ENCODE measurements at regions not wholly inside any gene's neighbourhood (a gene's known extent, or its start where the extent isn't known, plus 50 kb on each side); places are given as distances from the start of the nearest gene placed in this dataset.

DNA sequence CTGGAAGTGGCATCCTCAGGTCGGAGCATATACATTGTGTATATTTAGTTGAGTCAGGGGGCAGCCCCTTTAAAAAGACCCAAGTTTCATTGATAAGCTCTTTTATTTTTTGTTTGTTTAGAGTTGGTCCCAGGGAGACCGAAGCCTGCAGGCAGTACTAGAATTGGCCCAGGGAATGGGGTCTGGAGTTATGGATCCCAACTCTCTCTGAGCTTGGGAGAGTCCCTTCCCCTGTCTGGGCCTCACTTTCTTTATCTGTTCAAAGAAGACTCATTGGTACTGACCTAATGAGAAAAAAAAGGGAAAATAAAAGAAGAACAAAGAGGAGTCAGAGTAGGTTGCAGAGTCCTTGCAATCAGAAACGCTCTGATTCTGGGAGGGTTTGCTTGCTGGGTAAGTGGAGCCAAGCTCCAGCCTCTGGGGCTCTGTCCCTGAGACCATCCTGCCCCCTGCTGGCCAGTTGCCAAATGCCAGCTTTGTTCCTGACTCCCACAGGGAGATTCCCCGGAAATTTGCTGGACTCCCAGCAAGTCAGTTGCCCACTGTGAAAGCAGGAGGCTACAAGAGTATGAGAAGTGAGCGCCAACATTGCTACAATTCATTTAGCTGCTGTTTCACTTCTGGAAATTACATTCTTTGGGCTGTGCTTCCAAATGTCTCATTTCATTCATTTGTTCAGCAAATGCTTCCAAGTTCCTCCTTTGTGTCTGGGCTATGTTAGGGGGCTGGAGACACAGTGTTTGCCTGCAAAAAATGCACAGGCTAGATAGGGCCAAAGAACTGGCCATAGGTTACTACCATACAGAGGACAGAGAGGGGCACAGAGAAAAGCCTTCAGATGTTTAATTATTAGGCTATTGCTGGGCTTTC is 156.2 kb downstream of the MELK start:
- 43 to 45% methylated on average over 5 of the region's 5 CpGs for WGBS, 2 donors
- Histone ChIP-seq H3K27ac (ENCODE audit: low read depth in 2 of 2, low read length in 1 of 2) (no peak overlapping the region), H3K9me3 (ENCODE audit: control insufficient read depth in 2 of 2, insufficient read depth in 1 of 2, low read depth in 1 of 2, low read length in 1 of 2) (peaks cover 0 to 2% of the 10 kb centered on the region in 2 donors), H3K4me3 (ENCODE audit: low read depth in 1 of 2, low read length in 2 of 2) (no peak overlapping the region), H3K36me3 (ENCODE audit: control insufficient read depth in 2 of 2, insufficient read depth in 2 of 2, low read length in 1 of 2) (no peaks in the 10 kb centered on the region), H3K4me1 (ENCODE audit: control insufficient read depth in 2 of 2, insufficient read depth in 2 of 2, low read length in 1 of 2) (no peaks in the 10 kb centered on the region), H3K27me3 (ENCODE audit: control insufficient read depth in 1 of 2, insufficient read depth in 2 of 2, low read length in 2 of 2) (no peaks in the 10 kb centered on the region)

DNA sequence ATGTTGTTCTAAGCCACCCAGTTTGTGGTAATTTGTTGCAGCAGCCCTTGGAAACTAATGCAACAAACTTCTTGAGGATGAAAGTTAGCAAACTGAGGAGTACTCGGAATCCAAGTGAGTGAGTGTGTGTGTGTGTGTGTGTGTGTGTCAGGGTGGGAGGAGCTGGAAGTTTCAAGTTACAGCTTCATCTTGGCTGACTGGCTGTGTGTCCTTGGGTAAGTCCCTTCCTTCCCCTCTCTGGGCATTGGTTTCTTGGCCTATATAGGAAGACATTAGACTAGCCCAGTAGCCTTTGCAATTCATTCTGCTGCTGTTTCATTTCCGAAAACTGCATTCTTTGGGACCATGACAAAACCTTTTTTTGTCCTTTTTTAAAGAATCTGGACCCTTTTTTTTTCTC is 157.2 kb downstream of the MELK start:
- 81 to 84% methylated on average over 2 of the region's 2 CpGs for WGBS, 2 donors
- H3K27me3 ChIP-seq (ENCODE audit: control insufficient read depth in 1 of 2, insufficient read depth in 2 of 2, low read length in 2 of 2) = no peaks in the 10 kb centered on the region
- H3K27ac ChIP-seq (ENCODE audit: low read depth in 2 of 2, low read length in 1 of 2) = no peak overlapping the region
- peaks cover 2 to 3% of the 10 kb centered on the region in 2 donors for H3K9me3 ChIP-seq (ENCODE audit: control insufficient read depth in 2 of 2, insufficient read depth in 1 of 2, low read depth in 1 of 2, low read length in 1 of 2)
- H3K36me3 ChIP-seq (ENCODE audit: control insufficient read depth in 2 of 2, insufficient read depth in 2 of 2, low read length in 1 of 2) = no peaks in the 10 kb centered on the region
- H3K4me3 ChIP-seq (ENCODE audit: low read depth in 1 of 2, low read length in 2 of 2) = no peak overlapping the region
- H3K4me1 ChIP-seq (ENCODE audit: control insufficient read depth in 2 of 2, insufficient read depth in 2 of 2, low read length in 1 of 2) = no peaks in the 10 kb centered on the region

DNA sequence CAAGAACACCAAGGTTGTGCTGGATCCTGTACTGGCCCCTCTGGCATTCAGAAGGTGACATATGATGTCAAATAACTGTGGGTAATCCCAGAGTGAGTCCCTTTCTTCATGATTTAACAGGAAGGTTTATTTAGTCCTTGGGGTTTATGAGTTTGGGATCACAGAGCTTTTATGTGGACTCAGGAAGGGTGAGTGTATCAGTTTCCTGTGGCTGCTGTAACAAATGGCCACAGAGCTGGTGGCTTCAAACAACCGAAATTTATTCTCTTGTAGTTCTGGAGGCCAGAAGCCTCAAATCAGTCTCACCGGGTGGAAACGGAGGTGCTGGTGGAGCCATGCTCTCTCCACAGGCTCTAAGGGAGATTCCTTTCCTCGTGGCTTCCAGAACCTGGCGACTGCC is 157.7 kb downstream of the MELK start:
- no peak overlapping the region for H3K4me3 ChIP-seq (ENCODE audit: low read depth in 1 of 2, low read length in 2 of 2)
- H3K4me1 ChIP-seq (ENCODE audit: control insufficient read depth in 2 of 2, insufficient read depth in 2 of 2, low read length in 1 of 2) = no peaks in the 10 kb centered on the region
- H3K9me3 ChIP-seq (ENCODE audit: control insufficient read depth in 2 of 2, insufficient read depth in 1 of 2, low read depth in 1 of 2, low read length in 1 of 2) = peaks cover 2 to 3% of the 10 kb centered on the region in 2 donors
- H3K27me3 ChIP-seq (ENCODE audit: control insufficient read depth in 1 of 2, insufficient read depth in 2 of 2, low read length in 2 of 2) = no peaks in the 10 kb centered on the region
- no peaks in the 10 kb centered on the region for H3K36me3 ChIP-seq (ENCODE audit: control insufficient read depth in 2 of 2, insufficient read depth in 2 of 2, low read length in 1 of 2)
- WGBS, 2 donors = 78 to 88% methylated on average over 5 of the region's 5 CpGs
- no peak overlapping the region for H3K27ac ChIP-seq (ENCODE audit: low read depth in 2 of 2, low read length in 1 of 2)

DNA sequence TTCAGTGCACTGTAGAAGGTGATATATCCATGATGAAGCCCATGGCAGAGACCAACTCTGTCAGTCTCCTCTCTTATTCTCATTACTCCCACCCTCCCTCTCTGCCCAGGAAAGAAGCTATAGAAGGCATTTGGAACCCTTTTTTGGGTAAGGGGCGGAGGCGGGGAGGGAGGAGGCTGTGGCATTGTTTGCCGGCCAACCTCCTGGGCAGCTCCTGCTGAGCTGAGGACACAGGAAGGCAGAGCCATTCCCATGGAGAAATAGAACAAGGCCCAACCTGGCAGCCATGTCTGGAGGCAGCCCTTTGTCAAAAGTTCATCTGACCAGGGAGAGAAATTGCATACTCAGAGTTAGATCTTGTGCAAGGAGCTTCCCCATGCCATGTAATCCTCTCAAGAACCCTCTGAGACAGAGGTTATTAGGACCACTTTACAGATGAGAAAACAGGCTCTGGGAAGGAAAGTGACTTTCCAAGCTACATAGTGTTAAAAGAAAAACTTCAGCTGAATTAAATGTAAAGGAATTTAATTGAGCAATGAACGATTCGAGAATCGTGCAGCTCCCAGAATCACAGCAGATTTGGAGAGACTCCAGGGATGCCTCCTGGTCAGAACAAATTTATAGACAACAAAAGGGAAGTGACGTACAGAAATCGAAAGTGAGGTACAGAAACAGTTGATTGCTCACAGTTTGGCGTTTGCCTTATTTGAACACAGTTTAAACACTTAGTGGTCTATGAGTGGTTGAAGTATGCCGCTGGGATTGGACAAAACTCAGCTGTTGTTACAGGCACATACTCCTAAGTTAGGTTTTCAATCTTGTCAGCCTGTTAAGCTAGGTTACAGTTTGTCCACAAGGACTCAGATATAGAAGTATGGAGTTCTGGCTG is 158.6 kb downstream of the MELK start:
- H3K27me3 ChIP-seq (ENCODE audit: control insufficient read depth in 1 of 2, insufficient read depth in 2 of 2, low read length in 2 of 2) = no peaks in the 10 kb centered on the region
- H3K4me3 ChIP-seq (ENCODE audit: low read depth in 1 of 2, low read length in 2 of 2) = no peak overlapping the region
- H3K36me3 ChIP-seq (ENCODE audit: control insufficient read depth in 2 of 2, insufficient read depth in 2 of 2, low read length in 1 of 2) = no peaks in the 10 kb centered on the region
- H3K4me1 ChIP-seq (ENCODE audit: control insufficient read depth in 2 of 2, insufficient read depth in 2 of 2, low read length in 1 of 2) = peaks cover 0 to 1% of the 10 kb centered on the region in 2 donors
- WGBS, 2 donors = 71 to 74% methylated on average over 10 of the region's 10 CpGs
- no peak overlapping the region for H3K27ac ChIP-seq (ENCODE audit: low read depth in 2 of 2, low read length in 1 of 2)
- H3K9me3 ChIP-seq (ENCODE audit: control insufficient read depth in 2 of 2, insufficient read depth in 1 of 2, low read depth in 1 of 2, low read length in 1 of 2) = peaks cover 2 to 3% of the 10 kb centered on the region in 2 donors

DNA sequence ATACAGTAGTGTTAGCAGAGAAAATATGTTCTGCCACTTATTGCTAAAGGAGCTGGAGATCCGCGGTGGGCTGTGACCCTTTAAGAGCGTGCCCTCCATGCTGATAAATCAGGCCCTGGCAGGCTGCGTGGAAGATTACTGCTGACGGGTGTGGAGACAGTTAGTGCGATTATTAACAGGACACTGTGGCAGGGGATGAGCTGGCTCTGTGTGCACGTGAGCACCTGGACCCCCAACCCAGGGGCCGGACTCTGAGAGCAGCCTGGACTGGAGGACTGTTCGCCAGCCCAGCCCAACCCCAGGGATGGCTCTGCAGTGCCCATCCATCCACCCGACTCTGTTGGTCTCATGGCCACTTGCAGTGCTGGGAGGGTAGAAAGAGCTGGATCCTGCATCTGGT is 162.0 kb downstream of the MELK start:
- peaks cover 0 to 2% of the 10 kb centered on the region in 2 donors for H3K4me1 ChIP-seq (ENCODE audit: control insufficient read depth in 2 of 2, insufficient read depth in 2 of 2, low read length in 1 of 2)
- H3K4me3 ChIP-seq (ENCODE audit: low read depth in 1 of 2, low read length in 2 of 2) = no peak overlapping the region
- no peaks in the 10 kb centered on the region for H3K36me3 ChIP-seq (ENCODE audit: control insufficient read depth in 2 of 2, insufficient read depth in 2 of 2, low read length in 1 of 2)
- no peak overlapping the region for H3K27ac ChIP-seq (ENCODE audit: low read depth in 2 of 2, low read length in 1 of 2)
- H3K27me3 ChIP-seq (ENCODE audit: control insufficient read depth in 1 of 2, insufficient read depth in 2 of 2, low read length in 2 of 2) = no peaks in the 10 kb centered on the region
- WGBS, 2 donors = 60 to 64% methylated on average over 10 of the region's 10 CpGs
- H3K9me3 ChIP-seq (ENCODE audit: control insufficient read depth in 2 of 2, insufficient read depth in 1 of 2, low read depth in 1 of 2, low read length in 1 of 2) = peaks cover 2 to 3% of the 10 kb centered on the region in 2 donors

DNA sequence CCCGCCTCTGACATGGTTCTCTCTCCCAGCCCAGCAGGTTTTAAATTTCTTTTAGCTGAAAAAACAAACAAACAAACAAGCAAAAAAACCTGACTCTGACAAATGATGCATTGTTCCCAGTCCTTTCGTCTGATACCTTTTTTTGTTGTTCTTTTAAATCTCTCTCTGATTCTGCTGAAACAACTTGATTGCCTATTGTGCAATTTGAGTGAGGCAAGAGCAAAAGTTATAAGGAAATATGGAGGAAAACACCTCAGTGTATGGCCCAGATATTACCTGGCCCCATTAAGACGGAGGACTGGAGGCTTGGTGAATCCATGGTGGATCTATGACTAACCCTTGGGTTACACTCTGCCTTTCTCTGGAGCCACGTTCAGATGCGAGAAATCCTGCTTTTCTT is 164.0 kb downstream of the MELK start:
- Histone ChIP-seq H3K4me3 (ENCODE audit: low read depth in 1 of 2, low read length in 2 of 2) (no peak overlapping the region), H3K27me3 (ENCODE audit: control insufficient read depth in 1 of 2, insufficient read depth in 2 of 2, low read length in 2 of 2) (peaks cover 0 to 2% of the 10 kb centered on the region in 2 donors), H3K9me3 (ENCODE audit: control insufficient read depth in 2 of 2, insufficient read depth in 1 of 2, low read depth in 1 of 2, low read length in 1 of 2) (peaks cover 0 to 3% of the 10 kb centered on the region in 2 donors), H3K27ac (ENCODE audit: low read depth in 2 of 2, low read length in 1 of 2) (no peak overlapping the region), H3K4me1 (ENCODE audit: control insufficient read depth in 2 of 2, insufficient read depth in 2 of 2, low read length in 1 of 2) (peaks cover 0 to 2% of the 10 kb centered on the region in 2 donors), H3K36me3 (ENCODE audit: control insufficient read depth in 2 of 2, insufficient read depth in 2 of 2, low read length in 1 of 2) (no peaks in the 10 kb centered on the region)
- 74 to 80% methylated on average over 5 of the region's 5 CpGs for WGBS, 2 donors

DNA sequence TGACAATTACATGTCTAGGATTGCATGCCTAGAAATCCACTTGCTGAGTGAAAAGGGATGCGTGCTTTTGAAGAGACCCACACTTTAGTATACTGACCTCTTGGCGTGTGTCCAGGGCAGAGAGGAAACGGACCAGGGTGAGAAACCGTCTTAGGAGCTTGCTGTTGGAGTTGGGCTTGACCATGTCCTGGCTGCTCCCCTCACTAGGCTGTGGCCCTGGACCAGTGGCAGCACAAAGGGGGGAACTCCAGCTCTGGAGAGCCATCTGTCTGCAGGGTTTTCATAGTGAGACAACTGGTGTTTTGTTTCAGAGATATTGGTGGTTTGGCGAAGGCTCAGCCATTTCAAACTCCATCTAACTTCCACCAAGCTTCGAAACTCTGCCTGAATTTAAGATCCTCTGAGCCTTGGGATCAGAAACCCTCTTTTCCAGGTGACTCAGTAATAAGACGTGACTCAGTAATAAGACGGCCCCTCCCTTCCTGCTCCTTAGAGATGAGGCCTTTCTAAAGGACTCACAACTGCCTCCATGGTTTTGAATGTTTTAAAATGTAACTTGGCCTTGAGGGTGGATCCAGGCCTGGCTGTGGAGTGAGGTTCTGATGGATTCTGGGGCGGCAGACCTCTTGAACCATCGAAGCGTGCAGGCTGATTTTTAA is 165.8 kb downstream of the MELK start:
- Histone ChIP-seq H3K36me3 (ENCODE audit: control insufficient read depth in 2 of 2, insufficient read depth in 2 of 2, low read length in 1 of 2) (no peaks in the 10 kb centered on the region), H3K9me3 (ENCODE audit: control insufficient read depth in 2 of 2, insufficient read depth in 1 of 2, low read depth in 1 of 2, low read length in 1 of 2) (peaks cover 0 to 3% of the 10 kb centered on the region in 2 donors), H3K27ac (ENCODE audit: low read depth in 2 of 2, low read length in 1 of 2) (no peak overlapping the region), H3K27me3 (ENCODE audit: control insufficient read depth in 1 of 2, insufficient read depth in 2 of 2, low read length in 2 of 2) (peaks cover 2 to 3% of the 10 kb centered on the region in 2 donors), H3K4me1 (ENCODE audit: control insufficient read depth in 2 of 2, insufficient read depth in 2 of 2, low read length in 1 of 2) (peaks cover 0 to 2% of the 10 kb centered on the region in 2 donors), H3K4me3 (ENCODE audit: low read depth in 1 of 2, low read length in 2 of 2) (no peak overlapping the region)
- WGBS, 2 donors = 63 to 64% methylated on average over 11 of the region's 11 CpGs

DNA sequence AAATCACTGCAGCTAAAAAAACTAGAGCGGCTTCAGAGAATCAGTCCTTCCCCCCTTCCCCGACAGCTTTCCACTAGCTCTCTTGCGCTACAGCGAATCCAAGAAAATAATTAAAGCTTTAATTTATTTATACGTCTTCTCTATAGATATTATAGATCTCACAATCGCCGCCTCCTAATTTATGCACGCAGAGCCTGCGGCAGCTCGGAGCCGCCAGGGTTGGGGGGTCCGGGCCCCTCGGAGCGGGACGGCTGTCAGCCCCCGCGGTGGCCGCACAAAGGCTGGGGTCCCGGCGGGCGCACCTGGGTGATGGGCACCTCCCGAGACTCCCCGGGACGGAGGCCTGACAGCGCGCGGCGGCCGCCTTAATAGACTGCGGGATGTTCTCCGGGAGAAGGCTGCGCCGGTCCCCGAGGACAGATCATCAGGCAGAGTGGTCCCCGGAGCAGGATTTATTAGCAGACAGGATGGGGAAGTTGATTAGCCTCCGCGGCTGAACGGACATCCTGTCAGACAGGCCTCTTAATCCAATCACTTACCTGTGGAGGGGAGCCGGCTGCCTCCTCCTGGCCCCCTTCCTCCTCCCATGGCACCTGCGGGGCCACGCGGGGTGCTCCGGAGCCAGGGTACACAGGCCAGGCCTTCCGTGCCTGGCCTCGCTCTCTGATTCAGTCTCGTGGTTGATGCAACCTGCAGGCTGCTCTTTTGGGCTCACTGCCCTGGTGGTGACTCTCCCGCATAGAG is 166.8 kb downstream of the MELK start:
- WGBS, 2 donors = 13 to 14% methylated on average over 47 of the region's 47 CpGs
- Histone ChIP-seq H3K9me3 (ENCODE audit: control insufficient read depth in 2 of 2, insufficient read depth in 1 of 2, low read depth in 1 of 2, low read length in 1 of 2) (peaks cover 0 to 3% of the 10 kb centered on the region in 2 donors), H3K27me3 (ENCODE audit: control insufficient read depth in 1 of 2, insufficient read depth in 2 of 2, low read length in 2 of 2) (peaks cover 2 to 3% of the 10 kb centered on the region in 2 donors), H3K36me3 (ENCODE audit: control insufficient read depth in 2 of 2, insufficient read depth in 2 of 2, low read length in 1 of 2) (no peaks in the 10 kb centered on the region), H3K4me3 (ENCODE audit: low read depth in 1 of 2, low read length in 2 of 2) (no peak overlapping the region), H3K27ac (ENCODE audit: low read depth in 2 of 2, low read length in 1 of 2) (no peak overlapping the region), H3K4me1 (ENCODE audit: control insufficient read depth in 2 of 2, insufficient read depth in 2 of 2, low read length in 1 of 2) (peaks cover 0 to 2% of the 10 kb centered on the region in 2 donors)

DNA sequence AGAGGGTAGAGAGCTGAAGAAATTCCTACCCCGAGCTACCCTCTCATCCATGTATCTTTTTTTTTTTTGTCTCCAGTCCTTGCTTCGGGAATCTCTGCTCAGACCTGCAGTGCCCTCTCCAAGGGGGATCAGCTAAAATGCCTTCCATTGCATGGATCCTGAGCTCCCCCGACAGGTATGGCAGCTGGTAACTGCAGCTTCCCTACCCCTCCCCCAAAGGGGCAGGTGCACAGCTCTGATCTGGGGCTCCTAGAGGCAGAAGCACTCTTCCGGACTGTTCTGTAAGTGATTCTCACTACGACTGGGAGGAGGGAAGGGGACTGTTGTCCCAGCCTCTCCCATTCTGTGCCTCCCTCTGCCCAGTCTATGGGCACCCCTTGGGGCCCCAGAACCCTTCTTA is 169.6 kb downstream of the MELK start:
- H3K4me3 ChIP-seq (ENCODE audit: low read depth in 1 of 2, low read length in 2 of 2) = no peak overlapping the region
- H3K27me3 ChIP-seq (ENCODE audit: control insufficient read depth in 1 of 2, insufficient read depth in 2 of 2, low read length in 2 of 2) = peaks cover 2 to 3% of the 10 kb centered on the region in 2 donors
- no peaks in the 10 kb centered on the region for H3K36me3 ChIP-seq (ENCODE audit: control insufficient read depth in 2 of 2, insufficient read depth in 2 of 2, low read length in 1 of 2)
- 45 to 50% methylated on average over 5 of the region's 5 CpGs for WGBS, 2 donors
- H3K4me1 ChIP-seq (ENCODE audit: control insufficient read depth in 2 of 2, insufficient read depth in 2 of 2, low read length in 1 of 2) = peaks cover 0 to 2% of the 10 kb centered on the region in 2 donors
- no peaks in the 10 kb centered on the region for H3K9me3 ChIP-seq (ENCODE audit: control insufficient read depth in 2 of 2, insufficient read depth in 1 of 2, low read depth in 1 of 2, low read length in 1 of 2)
- no peak overlapping the region for H3K27ac ChIP-seq (ENCODE audit: low read depth in 2 of 2, low read length in 1 of 2)
